ENCODE measurements at regions not wholly inside any gene's neighbourhood (a gene's known extent, or its start where the extent isn't known, plus 50 kb on each side); places are given as distances from the start of the nearest gene placed in this dataset.
A peak's percentile ranks its signal among the peaks of the same experiment; 100 is the strongest.
"Not testable (repeated sequence)": the region's sequence is repeated elsewhere in the genome, so short reads cannot be mapped to it uniquely, and the experiment has no call there.

DNA sequence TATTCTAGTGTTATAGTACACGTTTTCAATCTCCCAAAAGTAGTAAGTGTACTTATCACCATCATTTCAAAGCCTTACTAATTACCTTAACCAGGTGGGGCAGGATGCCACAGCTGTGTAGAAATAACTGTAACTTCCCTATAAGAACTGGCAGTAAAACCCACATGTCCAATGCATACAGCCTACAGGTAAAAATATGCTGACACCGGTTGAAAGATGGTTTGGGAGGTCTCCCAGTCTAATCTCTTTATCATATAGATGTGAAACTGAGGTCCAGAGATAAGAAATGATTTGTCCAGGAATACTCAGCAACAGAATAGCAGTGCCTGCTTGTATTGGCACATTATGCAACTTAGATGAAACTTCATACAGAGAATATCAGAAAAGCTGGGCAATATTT lies 322.9 kb downstream of the BCL11A start:
- no peak for DNase-seq

DNA sequence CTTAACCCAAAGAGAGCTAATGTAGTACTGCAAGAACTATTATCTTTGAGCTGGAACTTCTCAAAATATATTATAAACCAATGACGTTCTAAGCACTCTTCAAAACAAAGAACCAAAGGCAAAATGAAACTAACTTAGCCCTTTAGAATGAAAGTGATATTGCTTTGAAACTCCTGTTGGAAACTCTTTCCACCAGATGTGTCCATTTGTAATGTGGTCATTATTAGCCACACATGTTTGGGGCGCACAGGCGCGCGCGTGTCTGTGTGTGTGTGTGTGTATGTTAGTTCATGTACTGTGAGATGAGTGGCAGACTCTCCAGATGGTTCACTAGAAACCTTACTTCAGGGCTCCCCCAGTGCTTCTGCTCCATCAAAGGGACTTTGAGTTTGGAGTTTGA lies 323.4 kb downstream of the BCL11A start:
- no peak for DNase-seq

DNA sequence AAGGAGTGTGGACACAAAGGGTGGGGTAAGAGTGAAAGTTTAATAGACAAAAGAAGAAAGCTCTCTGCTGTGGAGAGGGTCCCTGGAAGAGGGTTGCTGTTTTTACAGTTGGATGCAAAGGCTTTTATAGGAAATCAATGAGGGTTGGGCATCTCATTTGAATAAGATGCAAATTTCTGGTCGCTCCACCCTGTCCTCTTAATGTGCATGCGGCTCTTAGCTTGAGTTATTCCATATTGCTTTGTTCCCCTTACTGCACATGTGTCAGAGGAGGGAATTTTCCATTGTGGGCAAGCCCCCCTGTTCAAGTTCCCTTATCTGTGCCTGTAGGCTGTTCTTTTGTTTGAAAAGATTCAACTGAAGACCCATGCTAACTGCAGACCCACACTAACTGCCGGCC lies 326.5 kb downstream of the BCL11A start:
- no peak for DNase-seq

DNA sequence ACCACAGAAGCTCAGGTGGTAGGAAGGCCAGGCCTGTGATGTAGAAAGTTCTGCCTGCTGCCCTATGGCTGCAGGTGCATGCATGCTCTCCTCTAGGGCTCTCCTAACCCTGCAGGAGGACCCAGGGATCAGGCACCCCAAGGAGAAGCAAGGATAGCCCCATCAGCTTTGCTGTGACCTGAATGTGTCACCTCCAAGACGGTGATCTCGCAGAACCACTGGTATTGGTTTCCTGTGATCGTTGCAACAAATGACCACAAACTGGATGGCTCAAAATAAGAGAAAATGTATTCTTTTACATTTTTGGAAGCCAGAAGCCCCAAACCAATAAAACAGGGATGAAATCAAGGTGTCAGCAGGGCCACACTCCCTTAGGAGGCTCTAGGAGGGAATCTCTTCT lies 327.3 kb downstream of the BCL11A start:
- no peak for DNase-seq

DNA sequence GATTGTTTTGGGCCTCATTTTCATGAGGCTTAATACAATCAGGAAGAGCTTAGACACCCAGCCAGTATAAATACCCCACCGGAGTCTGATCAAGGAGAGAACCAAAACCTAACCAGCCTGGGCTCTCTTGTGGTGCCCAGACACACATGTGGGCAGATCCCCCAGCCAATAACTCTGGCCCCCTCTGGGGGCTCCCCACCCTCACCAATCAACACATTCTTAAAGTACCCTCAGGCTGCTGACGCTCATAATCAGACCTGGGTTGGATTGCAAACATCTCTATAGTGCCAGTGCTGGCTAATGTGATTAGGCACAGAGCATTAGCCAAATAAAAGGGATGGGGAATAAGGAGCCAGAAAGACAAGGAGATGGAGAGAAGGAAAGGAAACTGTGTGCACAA lies 329.6 kb downstream of the BCL11A start:
- DNase-seq: no peak

DNA sequence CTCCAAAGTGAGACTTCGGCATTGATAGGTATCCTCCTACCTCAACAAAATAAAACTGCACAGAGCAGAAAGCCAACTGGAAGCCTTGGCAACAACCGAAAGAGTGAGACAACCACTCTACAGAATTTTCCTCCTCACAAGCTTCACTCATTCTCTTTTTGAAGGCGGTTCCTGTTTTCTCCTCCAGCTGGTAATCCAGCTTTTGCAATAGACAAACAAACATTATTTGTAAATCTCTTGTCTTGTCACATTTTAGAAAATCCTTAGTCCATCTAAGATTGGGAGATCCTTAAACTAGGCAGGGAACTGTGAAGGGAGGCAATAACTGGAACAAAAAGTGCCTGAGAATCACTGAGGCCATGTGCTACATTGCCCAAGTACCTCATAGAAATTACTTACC lies 332.4 kb downstream of the BCL11A start:
- no peak for DNase-seq

DNA sequence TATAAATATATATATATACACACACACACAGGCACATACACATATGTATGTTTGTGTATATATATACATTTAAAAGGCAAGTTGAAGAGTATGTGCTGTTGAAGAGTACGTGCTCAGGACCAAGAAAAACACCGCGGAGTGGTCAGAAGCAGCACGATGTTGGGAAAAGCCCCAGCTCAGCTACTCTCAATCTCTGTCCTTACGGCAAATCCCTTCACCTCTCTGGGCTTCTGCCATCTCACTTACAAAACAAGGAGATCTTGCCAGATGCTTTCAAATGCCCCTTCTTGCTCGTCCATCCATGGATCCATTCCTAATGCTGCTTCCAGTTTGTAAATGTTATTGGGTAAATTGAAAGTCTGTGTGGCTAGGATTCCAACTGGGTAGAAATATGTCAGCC lies 333.9 kb downstream of the BCL11A start:
- DNase-seq: no peak

DNA sequence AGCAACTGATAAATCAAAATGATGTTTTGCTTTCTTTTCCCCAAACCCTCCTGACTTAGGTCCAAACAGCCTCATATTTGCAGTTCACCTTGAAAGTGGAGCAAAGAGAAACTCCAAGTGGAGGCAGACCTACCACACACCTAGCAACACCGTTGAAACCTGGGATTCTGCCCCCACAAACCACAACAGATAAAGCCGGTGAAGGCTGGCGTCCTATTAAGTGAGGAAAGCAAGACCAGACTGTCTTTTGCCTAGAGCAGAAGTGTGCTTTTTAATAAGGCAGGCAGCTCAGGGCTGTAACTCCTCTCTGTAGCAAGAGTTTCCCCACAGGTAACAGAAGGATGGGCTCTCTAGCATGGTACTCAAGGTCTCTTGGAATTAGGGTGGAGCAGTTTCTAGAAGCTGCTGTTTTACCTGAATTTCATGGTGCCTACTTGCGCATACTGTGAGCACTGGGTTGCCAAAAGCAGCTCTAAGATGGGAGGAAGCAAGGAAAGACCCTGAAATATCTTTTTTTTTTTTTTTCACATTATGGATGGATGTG lies 336.9 kb downstream of the BCL11A start:
- DNase-seq: no peak

DNA sequence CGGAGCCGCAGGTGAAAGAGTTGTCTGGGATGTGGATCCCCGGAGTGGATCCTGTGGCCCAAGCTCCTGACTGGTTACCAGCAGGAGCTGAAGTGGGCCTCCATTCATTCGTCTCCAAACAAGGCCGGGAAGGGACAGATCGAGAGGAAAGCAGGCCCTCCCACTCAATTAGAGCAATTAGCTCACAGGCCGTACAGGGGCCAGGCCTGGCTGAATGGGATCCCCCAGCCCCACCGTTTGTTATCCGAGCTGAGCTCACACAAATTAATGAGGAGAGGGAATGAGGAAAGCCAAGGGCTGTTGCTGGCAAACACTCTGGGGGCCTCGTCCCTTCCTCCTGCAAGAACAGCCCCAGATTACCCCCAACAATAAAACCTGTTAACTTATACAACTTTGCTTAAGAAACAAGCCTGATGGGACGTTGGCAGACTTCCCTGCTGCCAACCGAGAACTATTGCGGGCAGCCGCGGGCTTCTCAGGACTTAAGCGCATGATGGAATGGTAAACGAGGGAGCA lies 338.0 kb downstream of the BCL11A start:
- peak; percentile 68 for DNase-seq

DNA sequence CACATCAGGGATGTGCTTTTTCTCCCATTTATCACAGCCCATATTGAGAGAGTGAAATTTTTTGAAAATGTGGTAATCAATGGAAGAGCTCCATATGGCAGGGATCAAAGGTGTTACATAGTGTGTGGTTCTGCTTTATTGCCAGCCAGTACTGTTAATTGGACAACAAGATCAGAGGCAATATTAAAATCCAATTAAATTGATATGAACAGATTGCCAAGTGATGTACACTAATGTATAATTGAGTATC lies 338.9 kb downstream of the BCL11A start:
- no peak for DNase-seq

DNA sequence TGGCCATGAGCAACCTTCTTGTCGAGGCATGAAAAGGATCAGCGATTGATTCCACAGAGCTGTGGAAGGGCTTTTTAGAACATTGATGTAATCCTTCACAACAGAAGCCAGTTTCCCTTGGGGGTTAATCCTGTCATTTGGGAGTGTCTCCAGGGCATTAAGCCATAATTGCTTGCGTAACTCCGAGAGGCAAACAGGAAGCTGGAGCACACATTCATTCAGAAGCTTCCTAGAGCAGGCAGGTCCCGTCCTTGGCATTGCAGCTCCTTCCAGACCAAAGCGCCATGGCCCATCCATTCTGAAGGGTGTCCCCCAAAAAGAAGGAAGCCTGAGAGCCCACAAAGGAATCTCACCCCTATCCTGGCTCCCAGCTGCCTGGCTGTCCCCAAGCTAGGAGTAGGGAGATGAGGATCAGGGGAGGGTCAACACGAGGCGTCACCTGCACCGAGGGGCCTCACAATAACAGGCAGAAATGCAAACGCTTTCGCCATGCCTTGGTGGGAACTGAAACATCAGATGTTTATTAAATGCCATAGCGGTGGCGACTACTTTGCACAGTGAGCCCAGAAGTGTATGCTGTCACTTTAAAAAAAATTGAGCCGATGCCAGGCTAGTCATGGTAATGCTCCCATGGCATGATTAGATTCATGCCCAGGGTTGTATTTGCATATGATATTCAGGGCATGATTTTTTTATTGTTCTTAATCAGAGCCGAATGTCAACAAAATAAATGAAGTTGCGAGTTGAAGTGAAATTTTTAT lies 339.4 kb downstream of the BCL11A start:
- DNase-seq: peak; percentile 83

DNA sequence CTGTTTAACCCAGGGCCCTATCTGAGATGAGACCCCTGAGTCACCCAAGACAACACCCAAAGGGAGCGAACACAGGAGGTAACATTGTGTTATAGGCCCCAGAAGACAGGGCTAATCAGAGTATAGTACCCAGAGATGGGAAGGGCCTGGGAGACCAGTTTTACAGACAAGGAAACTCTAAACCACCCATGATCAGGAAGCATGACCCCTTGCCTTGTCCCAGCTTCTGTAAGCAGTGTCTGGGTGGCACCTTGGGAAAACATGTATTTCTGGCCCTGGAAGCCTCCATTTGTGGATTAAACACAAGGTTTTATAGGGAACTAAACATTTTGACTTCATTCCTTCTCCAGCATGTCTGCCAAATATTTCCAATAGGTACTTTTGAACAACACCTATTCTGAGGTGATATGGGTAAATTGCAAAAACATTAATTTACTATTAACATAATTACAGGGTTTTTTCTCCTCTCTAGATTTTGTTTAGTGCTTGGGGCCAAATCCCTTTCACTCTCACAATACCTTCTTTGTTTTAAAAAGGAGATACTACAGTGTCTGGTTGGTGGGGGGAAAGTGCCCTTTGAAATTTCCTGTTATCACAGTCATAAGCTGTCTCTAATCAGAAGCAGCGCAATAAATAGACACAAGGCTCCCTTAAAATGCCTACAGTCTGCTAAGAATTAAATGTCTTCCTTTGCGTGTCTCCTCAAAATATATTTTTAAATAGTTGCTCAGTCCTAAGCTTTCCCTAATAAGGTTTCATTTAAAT lies 341.1 kb downstream of the BCL11A start:
- DNase-seq: no peak

DNA sequence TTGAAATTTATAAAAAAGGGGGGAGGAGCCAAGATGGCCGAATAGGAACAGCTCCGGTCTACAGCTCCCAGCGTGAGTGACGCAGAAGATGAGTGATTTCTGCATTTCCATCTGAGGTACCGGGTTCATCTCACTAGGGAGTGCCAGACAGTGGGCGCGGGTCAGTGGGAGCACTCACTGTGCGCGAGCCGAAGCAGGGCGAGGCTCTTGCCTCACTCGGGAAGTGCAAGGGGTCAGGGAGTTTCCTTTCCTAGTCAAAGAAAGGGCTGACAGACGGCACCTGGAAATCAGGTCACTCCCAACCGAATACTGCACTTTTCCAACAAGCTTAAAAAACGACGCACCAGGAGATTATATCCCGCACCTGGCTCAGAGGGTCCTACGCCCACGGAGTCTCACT lies 364.4 kb downstream of the BCL11A start:
- not testable (repeated sequence) for DNase-seq

DNA sequence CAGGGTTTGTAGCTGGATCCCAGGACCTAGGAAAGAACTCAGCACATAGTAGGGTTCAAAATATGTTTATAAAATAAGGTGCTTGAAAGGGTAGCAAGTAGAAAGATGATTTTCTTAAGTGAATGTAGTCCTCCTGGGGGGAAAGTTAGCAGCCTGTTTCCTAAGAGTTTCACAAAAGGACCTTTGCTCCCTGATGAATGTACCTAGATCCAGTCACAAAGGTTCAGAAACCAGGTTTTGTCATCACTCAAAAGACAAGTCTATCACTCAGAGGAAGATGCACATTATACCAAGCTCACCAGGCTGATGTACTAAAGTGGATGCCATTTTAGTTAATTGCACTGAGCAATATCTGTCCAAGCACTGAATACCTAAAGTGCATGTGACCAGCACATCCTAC lies 378.2 kb downstream of the BCL11A start:
- no peak for DNase-seq

DNA sequence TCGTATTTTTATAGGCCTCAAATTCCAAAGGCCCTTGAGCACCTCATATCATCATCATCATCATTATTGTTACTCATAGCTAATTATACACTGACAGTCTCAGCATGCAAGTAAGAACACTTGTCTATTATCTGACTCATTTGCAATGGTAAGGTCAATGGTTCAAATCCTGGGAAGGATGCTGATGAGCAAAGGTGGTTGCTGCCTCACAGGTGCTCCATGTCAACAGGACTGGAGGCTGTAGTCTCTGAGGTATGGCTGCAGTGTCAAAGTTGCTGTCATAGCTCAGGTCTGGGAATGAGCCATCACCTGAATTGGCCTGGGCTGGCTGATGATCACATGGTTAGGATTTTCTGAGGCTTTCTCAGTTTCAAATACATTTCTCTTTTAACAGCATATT lies 379.3 kb downstream of the BCL11A start:
- DNase-seq: no peak

DNA sequence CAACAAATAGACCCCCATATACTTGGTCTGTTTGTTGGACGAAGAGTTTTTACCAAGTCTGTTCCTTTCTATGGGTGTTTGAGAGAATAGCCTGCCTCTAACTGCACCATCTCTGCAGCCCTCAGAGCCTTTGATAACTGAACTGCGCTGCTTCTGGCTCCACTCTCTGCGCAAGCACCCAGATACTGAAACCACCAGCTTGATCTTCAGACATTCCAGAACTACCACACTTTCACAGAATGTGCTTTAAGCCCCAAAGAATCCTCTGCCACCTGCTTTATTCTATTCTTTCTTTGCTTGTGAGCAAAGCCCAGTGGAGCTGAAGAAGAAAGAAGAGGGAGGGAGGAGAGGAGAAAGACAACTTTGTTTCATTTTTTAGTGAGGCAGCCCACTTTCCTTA lies 380.7 kb downstream of the BCL11A start:
- no peak for DNase-seq

DNA sequence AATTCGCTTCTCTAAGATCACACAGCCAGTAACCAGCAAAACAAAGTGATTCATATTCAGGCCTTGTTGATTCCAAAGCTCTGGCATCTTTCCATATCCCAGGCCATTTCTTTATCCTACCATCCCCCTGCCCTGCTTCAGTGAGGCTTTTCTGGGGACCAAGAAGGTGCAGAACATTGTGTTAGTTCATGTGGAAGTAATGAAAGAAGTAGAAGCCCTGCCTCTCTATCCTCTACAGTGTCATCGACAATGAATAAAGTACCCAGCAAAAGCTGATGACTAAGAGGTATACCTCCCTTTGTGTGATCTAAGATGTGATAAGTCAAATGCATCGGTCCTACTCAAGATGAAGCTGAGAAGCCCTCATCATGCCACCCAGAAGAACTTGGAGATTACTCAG lies 383.2 kb downstream of the BCL11A start:
- DNase-seq: no peak

DNA sequence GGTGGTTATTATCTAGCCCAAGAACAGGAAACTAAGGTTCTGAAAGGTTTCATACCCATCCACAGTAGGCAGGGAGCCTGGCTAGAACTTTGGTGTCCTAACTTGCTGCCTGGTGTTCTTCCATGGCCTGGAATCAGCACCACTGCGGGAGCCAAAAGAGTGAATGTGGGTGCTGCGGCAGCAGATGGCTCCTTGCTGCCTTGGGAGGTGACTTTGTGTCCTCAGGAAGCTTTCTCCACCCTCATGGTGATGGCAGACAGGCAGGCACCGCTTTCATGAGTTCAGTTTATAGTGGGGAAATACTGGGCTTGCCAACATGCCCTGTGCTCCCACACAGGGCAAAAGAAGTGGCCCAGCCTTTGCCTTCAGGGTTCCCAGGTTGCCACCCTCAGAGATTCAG lies 385.2 kb downstream of the BCL11A start:
- DNase-seq: no peak

DNA sequence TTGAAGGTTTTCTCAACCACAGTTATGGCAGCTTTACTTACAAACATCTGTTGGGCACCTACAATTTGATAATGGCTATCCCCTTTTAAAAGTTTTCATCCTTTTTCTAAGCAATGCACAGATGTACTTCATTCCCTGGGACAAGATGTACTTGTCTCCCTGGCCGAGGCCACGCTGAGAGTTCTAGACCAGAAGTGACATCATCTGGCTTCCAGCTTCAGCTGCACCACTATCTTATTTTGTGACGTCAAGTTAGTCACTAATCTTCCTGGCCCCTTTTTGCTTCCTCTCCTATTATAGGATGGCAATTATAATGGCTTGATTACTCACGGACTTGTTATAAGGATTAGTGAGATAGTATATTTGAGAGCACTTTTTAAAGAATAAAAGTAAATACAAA lies 386.4 kb downstream of the BCL11A start:
- DNase-seq: no peak

DNA sequence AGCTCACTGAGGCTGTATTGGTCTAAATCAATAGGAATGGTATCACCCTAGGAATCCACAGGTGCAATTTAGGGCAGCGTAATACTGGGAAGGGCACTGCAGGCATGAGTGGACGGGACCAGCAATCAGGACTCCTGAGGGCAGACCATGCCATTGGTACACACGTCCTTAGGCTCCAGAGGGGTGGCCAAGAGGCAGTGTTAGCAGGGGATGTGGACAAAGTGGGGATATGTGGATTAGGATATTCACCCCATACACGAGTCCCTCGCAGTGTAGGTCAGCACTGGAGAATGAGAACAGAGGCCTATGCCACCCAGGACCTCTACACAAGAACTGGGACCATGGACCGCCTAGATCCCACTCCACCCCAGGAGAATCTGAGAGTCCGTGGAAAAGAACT lies 389.8 kb downstream of the BCL11A start:
- DNase-seq: no peak

DNA sequence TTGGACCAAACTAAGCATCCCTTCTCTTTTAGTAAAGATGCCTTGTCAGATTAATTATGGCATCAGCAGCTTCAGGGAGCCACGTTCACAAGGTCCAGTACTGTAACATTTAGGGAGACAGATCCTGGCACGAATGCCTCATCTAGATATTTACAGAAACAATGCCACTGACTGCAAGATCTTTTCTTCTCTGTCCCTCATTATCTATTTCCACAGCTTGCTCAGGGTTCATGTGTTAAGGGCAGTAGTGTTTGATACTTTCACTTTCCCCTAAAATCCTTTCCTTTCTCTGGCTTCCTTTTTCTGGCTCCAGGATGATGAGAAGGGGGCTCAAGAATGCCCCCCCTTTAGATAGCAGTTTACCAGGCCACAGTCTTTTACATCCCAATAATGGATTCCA lies 393.9 kb downstream of the BCL11A start:
- DNase-seq: no peak

DNA sequence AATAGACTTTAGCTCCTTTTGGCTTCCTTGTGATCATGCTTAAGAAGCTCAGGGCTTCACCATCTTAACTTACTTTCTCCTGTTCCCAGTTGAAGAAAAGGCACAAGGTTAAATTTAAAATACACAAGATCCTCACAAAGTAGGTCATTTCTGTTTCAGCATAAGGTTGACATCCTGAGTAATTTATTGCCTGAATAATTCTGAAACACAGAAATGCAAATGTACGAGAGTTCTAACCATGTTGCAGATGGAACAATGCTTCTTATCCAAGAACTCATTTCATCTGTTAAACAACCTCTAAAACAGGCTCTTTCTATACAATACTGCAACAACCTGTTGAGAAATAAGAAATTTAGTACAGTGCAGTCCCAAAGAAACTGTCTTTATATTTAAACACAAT lies 395.2 kb downstream of the BCL11A start:
- no peak for DNase-seq

DNA sequence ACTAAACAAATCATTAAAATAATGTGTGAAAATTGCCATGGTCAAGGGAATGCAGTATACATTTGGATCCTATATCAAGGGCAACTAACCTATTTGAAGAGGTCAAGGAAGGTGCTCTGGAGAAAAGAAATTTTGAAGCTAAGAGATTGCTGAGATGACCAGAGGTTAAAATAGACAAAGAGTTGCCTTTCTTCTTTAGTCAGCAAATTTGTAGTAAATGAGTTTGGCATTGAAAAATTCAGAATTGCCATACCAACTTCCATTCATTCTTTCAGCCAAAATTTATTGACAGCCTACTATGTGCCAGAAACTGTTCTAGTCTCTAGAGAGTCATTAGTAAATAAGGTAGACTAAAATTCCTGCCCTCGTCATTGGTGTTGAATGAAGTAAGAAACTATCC lies 396.2 kb downstream of the BCL11A start:
- DNase-seq: no peak

DNA sequence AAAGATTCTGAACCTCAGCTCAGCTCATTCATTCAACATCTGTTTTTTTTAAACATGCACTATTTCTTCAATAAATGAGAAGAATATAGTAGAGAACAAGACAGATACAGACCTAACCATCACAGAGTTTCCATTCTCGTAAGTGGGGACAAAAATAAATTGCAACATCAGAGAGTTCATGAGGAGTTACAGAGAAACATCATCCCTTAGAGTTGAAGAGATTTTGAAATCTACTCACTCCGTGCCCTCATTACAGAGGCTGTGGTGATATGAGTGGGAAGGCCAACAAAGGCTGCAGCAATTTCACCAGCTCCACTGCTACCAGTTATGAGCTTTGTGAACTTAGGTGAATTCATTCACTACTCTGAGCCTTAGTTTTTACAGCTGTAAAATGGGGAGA lies 399.3 kb downstream of the BCL11A start:
- DNase-seq: no peak

All from DMS153 (cell line).